Inflammatory macrophage (primary cell): ENCODE measurements at regions not wholly inside any gene's neighbourhood (a gene's known extent, or its start where the extent isn't known, plus 50 kb on each side); places are given as distances from the start of the nearest gene placed in this dataset.

Experiments used
- DNase-seq, 2 donors: peaks; one replicate each; pipeline ENCODE4 v3.0.0-alpha.2; 2020 to 2022

DNA sequence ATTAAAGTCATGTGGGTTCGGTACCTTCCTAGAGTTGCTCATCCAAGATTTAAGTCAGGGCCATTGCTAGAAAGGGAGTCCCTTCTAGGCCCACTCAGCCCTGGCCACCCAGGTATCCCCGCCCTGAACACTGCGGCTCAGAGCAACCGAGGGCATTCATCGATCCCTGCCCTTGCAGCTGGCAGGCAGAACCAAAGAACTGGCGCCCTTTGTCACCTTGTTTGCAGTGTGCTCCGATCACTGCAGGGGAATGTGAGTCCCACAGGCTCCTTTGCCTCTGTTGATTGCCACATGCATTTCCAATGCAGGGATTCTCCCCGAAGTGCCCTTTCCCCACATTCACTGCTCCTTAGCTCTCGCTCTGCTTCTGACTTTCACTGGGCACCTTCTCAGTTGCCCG, 108.5 kb downstream of the CMPK2 start:
- no peak for DNase-seq

DNA sequence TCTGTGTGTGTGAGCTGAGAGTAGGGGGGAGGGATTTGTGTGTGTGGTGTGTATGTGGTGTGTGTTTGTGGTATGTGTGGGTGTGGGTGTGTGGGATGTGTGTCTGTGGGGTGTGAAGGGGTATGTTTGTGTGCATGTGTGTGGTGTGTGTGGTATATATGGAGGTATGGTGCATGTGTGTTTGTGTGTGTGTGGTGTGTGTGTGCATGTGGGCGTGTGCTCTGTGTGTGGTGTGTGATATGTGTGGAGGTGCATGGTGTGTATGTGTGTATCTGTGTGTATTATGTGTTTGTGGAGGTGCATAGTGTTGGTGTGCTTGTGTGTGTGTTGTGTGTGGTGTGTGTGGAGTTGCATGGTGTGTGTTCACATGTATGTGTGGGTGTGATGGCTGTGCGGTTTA, 106.0 kb downstream of the CMPK2 start:
- no peak for DNase-seq

DNA sequence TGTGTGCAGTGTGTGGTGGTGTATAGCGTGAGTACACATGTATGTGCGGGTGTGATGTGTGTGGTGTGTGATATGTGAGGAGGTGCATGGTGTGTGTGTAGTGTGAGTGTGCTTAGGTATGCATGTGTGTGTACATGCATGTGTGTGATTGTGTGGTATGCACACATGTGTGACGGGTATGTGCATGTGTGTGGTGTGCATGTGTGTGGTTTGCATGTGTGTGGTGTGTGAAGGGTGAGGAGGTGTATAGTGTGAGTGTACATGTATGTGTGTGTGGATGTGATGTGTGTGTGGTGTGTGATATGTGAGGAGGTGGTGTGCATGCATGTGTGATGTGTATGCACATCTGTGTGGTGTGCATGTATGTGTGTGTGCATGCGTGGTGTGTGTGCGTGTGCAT, 105.6 kb downstream of the CMPK2 start:
- DNase-seq = no peak

DNA sequence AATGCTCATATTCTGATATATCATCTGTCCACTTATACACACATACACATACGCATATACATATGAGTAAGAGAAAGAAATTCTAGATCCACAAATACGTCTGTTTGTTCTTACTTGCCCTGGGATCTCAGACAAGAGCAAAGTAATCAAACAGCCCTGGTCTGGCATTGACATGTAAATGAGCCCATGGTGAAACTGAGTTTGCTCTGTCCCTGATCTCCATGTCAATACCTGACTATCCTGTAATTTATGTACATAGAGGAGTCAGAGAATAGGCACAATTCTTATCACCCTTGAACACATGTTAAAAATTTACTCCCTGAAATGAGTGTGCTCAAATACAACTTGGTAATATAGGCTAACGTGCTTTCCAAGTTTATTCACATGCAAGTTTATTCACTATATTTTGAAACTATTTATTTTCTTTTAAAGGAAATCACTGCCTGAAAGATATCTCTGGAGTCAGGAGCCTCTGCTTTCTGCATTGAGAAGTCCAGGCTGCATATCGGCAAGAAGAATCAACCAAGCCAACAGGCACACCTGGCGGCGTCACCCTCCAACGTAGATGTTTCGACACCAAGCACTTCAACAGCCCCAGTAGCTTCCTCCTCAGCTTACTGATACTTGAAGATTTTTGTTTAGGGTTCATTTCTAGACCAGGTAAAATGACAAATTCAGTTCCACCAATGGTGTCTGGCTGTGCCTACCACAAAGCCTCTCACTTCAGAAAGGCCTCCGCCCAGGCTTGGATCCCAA, 100.6 kb downstream of the CMPK2 start:
- no peak for DNase-seq

DNA sequence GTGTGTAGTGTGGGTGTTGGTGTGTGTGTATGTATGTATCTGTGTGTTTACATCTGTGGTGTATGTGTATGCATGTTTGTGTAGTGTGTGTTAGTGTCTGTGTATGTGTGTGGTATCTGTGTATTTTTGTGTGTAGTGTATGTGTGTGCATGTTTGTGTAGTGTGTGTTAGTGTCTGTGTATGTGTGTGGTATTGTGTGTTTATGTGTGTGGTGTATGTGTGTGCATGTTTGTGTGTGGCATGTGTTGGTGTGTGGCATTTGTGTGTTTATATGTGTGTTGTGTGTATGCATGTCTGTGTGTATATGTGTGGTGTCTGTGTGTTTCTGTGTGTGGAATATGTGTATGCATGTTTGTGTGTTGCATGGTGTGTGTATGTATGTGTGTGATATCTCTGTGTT, 96.4 kb downstream of the CMPK2 start:
- DNase-seq = no peak

DNA sequence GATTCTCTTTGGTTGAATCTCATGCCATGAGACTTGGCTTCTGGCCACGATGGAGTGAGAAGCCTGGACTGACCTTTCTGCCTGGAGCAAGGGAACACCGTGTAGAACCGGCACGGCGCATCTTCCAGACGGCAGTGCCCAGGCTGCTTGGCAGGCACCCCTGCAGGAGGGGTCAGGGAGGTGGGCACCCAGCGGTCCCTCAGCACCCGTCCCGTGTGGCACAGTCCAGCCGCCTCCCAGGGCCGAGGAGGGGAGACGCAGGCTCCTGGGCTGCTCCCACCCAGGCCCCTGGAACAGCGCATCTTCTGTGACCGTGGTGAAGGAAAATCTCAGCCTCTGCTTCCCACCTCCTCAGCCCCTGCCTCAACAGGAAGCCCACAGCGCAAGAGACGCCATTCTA, 95.7 kb downstream of the CMPK2 start:
- DNase-seq = no peak

DNA sequence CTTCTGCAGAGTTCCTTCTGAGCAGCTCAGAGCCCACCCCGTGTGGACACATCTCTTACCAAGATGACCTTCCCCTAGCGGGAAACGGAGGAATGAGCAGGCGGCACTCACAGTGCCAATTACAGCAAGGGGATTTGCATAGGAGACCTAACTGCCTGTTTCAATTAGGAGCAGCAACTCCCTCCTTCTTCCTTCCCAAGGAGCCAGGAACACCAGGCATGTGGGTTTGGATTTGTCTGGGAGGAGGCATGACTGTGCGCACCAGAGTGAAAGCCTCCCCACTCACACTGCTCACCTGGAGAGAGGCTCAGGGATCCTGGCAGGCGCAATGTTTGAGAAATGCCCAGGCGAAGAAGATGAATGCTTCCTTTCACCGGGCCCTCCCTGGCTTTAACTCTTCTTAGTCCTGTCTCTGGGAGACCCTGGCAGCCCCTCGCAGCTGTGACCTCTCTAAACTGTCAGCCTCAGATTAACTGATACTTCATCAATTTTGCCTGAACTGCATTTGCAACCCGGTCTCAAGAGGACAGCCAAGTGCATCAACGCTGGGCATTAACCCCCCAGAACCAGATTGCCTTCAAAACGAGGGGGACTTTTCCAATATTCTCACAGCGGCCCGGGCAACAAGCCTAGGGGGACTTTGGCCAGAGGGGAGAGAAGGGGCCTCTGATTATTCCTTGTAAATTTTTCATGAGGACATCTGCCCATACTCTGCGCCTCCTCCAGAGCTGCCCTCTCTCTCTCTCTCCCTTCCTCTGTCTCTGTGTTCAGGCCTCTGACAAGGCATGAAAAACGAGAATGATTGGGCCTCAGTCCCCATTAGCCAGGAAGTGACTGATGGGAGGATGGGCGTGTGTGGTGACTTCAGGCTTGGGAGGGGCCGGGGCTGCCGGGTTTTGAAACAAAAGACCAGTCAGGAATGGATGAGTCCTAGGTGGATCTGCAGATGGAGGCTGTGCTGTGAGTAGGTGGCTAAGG, 93.8 kb downstream of the CMPK2 start:
- no peak for DNase-seq

DNA sequence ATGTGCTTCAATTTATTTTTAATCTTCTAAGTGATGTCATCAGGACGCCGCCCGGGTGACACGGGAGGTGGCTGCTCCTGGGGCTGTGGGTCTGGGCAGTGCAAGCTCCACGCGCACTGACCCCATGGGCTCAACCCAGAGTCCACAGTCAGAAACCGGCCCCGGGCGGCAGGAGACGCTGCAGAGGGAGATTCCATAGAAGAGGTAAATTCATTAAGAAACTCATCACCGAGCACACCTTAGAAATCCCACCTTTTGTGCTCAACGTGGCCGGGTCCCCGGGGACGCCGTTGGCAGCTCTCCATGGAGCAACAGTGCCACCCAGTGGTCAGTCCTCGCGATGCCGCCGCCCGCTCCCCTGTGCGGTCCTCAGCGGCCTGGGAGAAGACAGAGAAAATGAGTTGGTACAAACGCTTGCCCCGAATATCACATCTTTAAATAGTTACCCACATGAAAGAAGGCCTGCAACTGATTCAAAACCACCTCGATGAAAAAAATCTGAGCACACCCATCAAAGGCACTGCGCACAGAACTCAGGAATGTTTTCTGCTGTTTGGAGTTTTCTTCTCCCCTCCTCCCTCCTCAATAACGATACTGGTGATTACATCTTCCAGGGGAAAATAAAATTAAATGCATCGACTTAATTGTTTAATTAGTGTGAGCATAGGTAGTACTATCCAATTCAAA, 92.6 kb downstream of the CMPK2 start:
- peak; percentile 40 to 48 for DNase-seq

DNA sequence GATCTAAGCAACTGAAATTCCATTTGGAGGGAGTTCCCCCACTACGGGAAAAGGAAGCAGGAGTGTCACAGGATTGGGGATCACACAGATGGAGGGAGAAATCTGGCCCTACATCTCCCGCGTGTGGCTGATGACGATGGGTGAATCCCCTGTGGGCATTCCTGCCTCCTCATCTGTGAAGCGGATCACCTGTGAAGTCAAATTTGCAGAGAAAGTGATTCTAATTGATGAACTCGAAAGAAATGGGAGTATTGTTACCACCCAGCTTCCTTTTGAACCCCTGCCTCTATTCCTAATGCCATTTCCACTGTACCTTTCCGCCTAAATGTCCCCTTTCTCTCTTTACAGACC, 92.0 kb downstream of the CMPK2 start:
- no peak for DNase-seq

DNA sequence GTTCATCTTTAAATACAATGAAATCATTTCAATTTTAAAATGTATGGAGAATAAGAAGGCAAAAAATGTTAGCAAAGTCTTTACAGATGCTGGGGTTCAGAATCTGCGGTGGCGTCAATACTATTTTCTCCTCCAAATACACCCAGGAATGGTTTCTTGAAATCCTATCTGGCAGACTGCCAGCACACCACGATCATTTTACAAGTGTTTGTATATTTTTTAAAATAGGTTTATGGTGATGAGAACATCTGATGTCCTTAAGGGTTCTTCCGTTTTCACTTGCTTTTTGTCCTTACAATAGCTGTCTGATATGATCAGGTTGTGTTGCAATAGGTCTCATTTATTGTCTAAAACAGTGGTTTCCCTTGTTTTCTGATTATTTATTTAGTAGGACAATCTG, 89.6 kb downstream of the CMPK2 start:
- no peak for DNase-seq

DNA sequence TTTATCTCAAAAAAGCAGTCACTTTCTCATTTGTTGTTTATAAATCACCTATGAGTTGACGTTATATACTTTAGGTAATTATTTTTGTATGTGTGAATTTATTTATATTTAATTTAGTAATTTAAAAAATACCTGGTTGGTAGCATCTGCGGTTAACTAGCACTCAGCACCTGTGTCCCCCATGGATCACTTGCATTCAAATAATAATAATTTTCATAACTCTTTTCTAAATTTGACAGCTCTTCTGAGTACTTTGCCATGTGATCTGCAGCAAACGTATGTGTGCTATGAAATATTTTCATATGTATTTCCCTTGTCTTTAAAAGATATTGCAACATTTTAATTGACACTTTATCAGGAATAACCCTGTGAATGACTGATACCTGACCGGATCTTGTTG, 88.1 kb downstream of the CMPK2 start:
- no peak for DNase-seq

DNA sequence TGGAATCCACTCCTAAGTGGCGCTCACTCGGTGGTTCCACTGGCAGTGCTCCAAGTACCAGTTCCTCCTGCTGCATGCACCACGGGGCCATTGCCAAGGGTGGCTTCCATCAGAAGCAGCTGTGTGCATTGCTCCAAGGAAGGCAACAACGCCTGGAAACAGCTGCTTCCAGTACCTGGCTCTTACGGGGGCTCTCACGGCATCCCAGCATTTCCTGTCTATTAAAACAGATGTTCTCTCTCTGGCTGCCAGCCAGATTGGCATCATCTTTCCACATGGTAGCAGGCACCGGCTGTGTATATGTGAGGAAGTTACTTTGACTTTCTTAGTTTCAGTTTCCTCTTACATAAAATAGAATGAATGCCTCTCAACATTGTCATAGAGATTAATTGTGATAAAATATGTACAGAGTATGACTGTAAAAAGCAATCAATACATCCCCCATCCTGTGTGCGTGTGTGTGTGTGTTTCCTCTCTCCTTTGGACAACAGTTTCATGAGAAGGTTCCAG, 84.9 kb downstream of the CMPK2 start:
- peak; percentile 53 to 57 for DNase-seq

DNA sequence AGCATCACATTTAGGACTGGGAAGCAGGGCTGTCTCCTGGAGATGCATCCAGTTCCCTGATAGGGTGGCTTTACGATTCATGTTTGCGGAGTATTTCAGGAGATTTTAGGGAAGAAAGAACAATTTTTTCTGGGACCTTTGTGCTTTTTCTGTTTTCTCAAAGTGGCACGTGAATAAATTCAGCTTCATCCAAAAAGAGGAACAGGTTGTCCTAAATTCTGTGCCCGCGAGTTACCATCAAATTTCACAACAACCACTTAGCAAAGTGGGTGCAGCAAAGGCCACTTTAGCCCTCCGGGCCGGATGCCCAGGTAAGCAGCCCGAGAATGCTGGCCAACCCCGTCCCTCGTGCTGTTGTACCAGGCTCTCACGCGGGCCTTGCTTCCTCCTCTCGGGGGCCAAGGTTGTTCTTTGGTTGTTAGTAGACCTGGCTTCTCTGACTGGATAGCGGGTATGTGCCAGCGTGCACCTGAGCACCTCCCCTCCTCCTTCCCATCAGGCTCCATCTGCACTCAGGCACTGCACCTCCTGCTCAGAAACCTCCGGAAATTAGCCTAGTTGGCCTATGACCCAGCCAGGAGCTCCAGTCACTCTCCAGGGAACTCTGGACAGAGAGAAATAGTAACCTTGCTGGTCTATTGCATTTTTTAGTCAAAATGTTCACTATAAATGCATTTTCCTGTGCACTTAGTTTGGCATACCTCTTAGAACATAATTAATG, 83.0 kb downstream of the CMPK2 start:
- DNase-seq = peak; percentile 9 to 28

DNA sequence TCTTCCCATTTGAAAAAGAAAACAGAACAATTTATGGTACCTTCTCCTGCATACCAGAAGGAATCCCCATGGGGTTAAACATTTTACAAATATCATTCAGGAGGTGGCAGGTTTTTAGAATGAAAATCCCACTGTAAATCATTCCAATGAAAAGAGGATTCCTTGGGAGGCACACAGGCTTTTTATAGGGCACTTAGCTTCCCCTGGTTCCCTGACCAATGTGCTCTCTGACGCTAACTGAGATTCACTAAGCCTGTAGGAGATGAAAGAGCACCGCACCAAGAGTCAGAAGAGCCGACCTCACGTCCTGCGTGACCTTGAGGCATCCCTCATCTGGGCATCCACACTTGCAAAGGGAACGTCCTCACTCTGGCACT, 82.5 kb downstream of the CMPK2 start:
- no peak for DNase-seq

DNA sequence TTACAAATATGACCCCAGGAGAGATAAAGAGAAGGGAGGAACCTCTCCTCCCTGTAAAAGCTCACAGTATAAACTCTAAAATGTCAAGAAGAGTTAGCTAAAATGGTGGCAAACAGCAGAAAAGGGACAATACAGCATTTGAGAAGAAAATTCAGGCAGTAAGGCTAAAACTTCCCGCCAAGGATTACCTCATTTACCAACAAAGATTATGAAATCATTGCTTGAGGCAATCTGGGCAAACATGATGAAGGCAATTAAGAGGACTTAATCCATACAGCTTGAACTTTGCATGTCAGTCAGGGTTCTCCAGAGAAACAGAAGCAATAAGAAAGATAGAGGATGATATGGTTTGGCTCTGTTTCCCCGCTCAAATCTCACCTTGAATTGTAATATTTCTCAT, 81.4 kb downstream of the CMPK2 start:
- DNase-seq = peak; percentile 24 to 63

DNA sequence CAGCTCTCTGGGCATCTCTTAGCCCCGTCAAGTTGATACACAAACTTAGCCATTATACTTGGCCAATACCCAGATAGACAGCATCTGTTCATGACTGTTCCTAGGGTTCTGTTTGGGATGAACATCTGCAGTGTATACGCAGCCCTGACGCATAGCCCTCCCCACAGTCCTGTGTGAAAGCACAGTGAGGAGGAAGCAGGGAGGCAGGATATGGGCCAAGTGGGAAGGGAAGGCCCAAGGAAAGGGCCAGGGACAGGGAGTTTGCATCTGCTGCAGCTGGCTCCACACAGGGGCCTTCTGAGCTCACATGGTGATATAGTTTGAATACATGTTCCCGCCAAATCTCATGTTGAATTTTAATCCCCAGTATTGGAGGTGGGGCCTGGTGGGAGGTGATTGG, 80.2 kb downstream of the CMPK2 start:
- no peak for DNase-seq

DNA sequence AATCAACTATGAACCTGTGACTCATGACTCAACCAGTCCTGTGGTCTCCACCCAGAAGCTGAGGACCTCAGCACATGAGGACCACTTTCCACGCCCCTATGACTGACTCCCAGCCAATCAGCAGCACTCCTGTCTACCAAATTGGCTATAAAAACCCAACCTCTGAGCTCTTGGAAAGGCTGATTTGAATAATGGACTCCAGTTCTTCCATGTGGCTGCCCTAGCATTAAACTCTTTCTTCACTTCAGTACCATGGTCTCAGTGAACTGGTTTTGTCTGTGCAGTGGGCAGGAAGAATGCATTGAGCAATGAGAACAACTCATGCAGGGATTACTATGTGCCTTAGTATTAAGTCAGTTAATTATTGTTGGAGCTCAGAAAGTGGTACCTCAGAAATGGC, 78.3 kb downstream of the CMPK2 start:
- DNase-seq = no peak

DNA sequence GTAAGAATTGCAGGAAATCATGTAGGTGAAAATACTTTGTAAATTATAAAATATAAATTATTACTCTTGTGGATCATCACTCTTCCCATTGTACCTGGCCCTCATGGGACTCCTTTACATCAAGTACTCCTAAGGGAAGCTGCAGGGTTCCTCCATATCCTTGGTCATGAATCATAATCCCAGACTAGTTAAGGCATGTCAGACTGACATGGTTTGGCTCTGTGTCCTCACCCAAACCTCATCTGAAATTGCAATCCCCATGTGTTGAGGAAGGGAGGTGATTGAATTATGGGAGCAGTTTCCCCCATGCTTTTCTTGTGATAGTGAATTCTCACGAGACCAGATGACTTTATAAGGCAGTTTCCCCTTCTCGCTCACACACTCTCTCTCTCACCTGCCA, 77.1 kb downstream of the CMPK2 start:
- no peak for DNase-seq

DNA sequence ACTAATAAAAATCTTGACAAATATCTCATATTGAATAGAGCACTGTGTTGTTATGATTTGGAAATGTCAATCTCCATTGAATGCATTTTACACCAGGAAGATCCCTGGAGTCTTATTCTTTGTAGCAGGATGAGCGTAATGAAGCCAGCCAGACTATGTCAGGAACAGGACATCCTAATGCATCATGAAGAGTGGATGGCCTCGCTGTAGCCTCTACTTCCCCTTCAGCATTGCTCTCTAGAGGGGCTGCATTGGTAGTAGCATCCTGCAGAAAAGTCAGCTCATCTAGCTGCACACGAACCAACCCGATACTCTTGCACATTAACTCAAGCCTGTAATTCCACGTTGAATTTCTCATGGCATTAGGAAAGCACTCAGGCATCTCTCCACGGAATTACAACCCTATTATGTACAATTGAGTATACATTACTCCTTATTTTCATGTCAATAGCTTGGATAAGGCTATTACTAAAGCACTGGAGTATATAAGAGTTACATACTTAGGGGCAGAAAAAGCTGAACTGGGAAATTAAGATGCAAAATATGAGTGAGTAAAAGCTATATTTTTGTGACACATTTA, 76.1 kb downstream of the CMPK2 start:
- DNase-seq = no peak

DNA sequence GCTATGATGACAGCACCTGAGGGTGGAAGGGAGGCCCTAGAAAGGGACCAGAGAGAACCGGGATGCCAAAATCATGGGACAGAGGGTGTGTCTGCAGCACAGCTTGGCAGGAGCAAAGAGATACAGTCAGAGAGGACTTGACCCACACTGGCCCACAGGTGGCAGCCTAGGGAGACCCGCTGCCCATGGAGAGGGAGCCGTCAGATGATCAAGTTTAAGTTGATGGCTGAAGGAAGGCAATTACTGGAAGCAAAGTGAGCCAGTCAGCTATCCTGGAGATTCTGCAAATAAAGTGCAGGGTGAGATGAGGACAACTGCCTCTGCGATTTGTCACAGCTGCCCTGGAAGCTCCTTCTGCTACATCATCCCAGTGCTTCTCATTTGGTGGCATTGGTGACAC, 74.0 kb downstream of the CMPK2 start:
- no peak for DNase-seq

DNA sequence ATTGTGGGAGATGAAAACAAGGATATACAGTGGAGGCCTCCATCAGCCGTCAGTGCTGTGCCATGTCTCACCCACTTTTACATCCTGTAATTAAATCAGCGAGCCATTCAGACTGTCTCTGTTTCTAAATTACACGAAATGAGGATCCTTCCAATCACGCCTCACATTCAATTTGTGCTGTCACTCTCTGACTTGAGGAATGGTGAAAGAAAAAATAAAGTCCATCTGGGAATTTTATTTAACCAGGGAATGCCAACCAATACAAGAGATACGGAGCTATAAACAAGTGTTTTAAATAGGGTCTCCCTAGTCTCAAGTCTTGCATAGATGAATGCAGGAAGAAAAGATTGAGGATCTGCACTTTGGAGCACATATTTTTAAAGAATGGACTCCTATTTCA, 72.8 kb downstream of the CMPK2 start:
- DNase-seq = no peak

DNA sequence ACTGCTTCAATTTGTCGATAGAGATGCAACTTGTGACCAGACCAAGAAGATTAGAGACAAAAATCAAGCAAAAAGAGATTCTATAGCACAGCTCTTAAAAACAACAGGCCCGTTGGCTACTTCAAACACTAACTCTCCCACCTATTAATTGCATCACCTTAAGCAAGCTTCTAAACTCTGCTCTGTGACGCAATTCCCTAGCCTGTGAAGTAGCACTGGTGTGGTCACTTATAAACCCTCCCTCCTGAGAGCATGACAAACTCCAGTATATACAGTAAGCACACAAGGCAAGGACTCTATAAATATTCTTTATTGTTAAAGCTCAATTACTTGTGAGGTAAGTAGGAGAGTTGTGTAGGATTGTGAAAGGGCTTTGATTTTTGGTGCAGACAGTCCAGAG, 72.3 kb downstream of the CMPK2 start:
- DNase-seq = peak; percentile 26 to 29
